HL-60 (cell line): ENCODE measurements at regions not wholly inside any gene's neighbourhood (a gene's known extent, or its start where the extent isn't known, plus 50 kb on each side); places are given as distances from the start of the nearest gene placed in this dataset.

Experiments
- DNase-seq, 2 experiments: peaks; one replicate each; pipeline ENCODE4 v3.0.0-alpha.2; 2010 to 2020; ENCODE audit warnings: low read depth in 1 of 2, low spot score in 1 of 2
- H3K27ac ChIP-seq: fragments of 250-450 bp; sonication (Bioruptor Pico); replicated peaks from 2 replicates; pipeline ENCODE4 v1.5.1; 2020; ENCODE audit warnings: mild to moderate bottlenecking, moderate library complexity
- H3K27me3 ChIP-seq: fragments of 250-450 bp; sonication (Bioruptor Pico); 2 replicates; pipeline ENCODE4 v1.5.1; 2021; ENCODE audit warnings: mild to moderate bottlenecking, moderate library complexity; ENCODE audit not compliant: insufficient read depth, poor library complexity, severe bottlenecking
- H3K4me3 ChIP-seq: replicated peaks from 2 replicates; pipeline ENCODE4 v1.5.1; 2011; ENCODE audit warnings: mild to moderate bottlenecking, control low read depth, low read length; ENCODE audit not compliant: insufficient read depth
- CTCF ChIP-seq: IDR thresholded peaks from one replicate; pipeline ENCODE4 v1.5.1; 2011; ENCODE audit warnings: low read length, control low read depth, inconsistent platforms; ENCODE audit not compliant: insufficient read depth
- GABPA ChIP-seq: IDR thresholded peaks from 2 replicates; pipeline ENCODE4 v1.6.1; 2012; ENCODE audit warnings: low read depth
- POLR2AphosphoS5 ChIP-seq: IDR thresholded peaks from 2 replicates; pipeline ENCODE4 v1.6.1; 2012; ENCODE audit warnings: low read depth
- SPI1 ChIP-seq: IDR thresholded peaks from 2 replicates; pipeline ENCODE4 v1.6.1; 2012; ENCODE audit warnings: low read depth, mild to moderate bottlenecking, borderline replicate concordance
- TF ChIP-seq, protein P1 (sequence below): IDR thresholded peaks from 2 replicates; pipeline ENCODE4 v1.6.1; 2012; ENCODE audit warnings: low read depth; ENCODE audit not compliant: insufficient replicate concordance

DNA sequence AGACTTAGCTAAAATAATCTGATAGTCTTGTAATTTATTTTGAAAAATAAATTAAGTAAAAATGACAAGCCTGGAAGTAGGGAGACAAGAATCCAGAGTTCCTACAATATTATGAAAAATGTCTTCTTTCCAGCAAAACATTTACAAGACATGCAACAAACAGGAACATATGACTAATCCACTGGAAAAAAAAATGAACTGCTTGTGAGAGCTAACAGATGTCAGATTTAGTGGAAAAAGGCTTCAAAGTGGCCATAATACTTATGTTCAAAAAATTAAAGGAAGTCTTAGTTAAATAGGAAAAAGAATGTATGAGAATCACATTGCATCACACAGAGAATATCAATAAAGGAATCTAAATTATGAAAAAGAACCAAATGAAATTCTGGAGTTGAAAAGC, 2082.0 kb upstream of the PCDH20 start:
- Histone ChIP-seq H3K27ac (no peak overlapping the region), H3K4me3 (no peak overlapping the region), H3K27me3 (no peaks in the 10 kb centered on the region)
- no peak for DNase-seq
- TF ChIP-seq, protein P1, sequence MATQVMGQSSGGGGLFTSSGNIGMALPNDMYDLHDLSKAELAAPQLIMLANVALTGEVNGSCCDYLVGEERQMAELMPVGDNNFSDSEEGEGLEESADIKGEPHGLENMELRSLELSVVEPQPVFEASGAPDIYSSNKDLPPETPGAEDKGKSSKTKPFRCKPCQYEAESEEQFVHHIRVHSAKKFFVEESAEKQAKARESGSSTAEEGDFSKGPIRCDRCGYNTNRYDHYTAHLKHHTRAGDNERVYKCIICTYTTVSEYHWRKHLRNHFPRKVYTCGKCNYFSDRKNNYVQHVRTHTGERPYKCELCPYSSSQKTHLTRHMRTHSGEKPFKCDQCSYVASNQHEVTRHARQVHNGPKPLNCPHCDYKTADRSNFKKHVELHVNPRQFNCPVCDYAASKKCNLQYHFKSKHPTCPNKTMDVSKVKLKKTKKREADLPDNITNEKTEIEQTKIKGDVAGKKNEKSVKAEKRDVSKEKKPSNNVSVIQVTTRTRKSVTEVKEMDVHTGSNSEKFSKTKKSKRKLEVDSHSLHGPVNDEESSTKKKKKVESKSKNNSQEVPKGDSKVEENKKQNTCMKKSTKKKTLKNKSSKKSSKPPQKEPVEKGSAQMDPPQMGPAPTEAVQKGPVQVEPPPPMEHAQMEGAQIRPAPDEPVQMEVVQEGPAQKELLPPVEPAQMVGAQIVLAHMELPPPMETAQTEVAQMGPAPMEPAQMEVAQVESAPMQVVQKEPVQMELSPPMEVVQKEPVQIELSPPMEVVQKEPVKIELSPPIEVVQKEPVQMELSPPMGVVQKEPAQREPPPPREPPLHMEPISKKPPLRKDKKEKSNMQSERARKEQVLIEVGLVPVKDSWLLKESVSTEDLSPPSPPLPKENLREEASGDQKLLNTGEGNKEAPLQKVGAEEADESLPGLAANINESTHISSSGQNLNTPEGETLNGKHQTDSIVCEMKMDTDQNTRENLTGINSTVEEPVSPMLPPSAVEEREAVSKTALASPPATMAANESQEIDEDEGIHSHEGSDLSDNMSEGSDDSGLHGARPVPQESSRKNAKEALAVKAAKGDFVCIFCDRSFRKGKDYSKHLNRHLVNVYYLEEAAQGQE: no peak
- TF ChIP-seq POLR2AphosphoS5: no peak
- TF ChIP-seq GABPA: no peak

DNA sequence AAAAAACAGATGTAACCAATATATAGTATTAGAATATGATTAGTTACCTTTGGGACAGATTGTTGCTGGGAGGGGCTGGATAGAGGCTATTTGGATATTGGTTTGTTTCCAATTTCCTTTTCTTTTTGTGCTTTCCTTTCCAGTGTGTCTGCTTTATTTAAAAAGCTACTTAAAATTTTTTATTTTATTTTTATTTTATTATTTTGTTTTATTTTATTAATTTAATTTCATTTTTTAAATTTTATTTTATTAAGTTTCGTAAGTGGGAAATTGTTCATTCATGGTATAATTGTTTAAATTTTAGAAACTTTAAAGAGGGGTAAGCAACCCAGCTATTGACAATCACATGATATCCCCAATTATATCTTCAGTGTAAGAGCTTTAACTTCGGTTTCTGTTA, 2077.0 kb upstream of the PCDH20 start:
- no peak for DNase-seq
- H3K27ac ChIP-seq: no peak overlapping the region
- H3K27me3 ChIP-seq: no peaks in the 10 kb centered on the region
- H3K4me3 ChIP-seq: no peak overlapping the region
- TF ChIP-seq, protein P1: no peak

GRCh38 chr13:63490149-63490548, 2074.5 kb upstream of the PCDH20 start:
- H3K27ac ChIP-seq: no peak overlapping the region
- H3K4me3 ChIP-seq: no peak overlapping the region
- no peak for DNase-seq
- no peaks in the 10 kb centered on the region for H3K27me3 ChIP-seq
- no peak for TF ChIP-seq GABPA
- TF ChIP-seq, protein P1: no peak
- no peak for TF ChIP-seq POLR2AphosphoS5
- TF ChIP-seq CTCF: no peak
- TF ChIP-seq SPI1: no peak

- Histone ChIP-seq H3K4me3 (no peak overlapping the region), H3K27ac (no peak overlapping the region), H3K27me3 (no peaks in the 10 kb centered on the region)
- TF ChIP-seq SPI1: no peak
- TF ChIP-seq, protein P1: no peak
- no peak for TF ChIP-seq CTCF
- TF ChIP-seq POLR2AphosphoS5: no peak
- no peak for TF ChIP-seq GABPA
- no peak for DNase-seq
These were observed 2065.7 kb upstream of the PCDH20 start for GRCh38 chr13:63481334-63481733.
